ENCODE measurements at regions not wholly inside any gene's neighbourhood (a gene's known extent, or its start where the extent isn't known, plus 50 kb on each side); places are given as distances from the start of the nearest gene placed in this dataset.

DNA sequence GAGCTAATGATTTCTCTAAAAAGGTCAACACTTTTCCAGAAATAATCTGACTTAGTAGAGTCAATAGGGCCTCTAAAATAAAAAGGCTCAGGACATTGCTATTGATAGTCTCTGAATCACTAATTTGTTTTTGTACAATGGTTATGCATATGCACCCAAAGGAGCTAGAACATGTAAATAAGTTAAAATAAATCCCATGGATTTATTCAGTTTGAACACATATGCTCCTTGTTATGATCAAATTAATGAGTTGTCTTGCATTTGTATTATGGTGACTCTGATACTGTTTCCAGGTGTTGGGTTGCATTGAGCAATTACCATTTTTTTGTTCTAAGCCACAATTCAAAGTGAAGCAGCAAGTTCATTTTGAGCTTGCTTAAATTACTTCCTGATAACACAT lies 276.0 kb upstream of the TUSC1 start:
- H3K4me1 ChIP-seq = no peaks in the 10 kb centered on the region
- peaks cover 16% of the 10 kb centered on the region for H3K9me3 ChIP-seq (replicated peaks)
- DNase-seq = no peak
- intact Hi-C loops (cut with micrococcal nuclease) = no loop called here
- H3K4me3 ChIP-seq = no peak overlapping the region
- H3K27me3 ChIP-seq (ENCODE audit: low read depth) = no peaks in the 10 kb centered on the region
- H3K36me3 ChIP-seq = no peaks in the 10 kb centered on the region
- no peak overlapping the region for H3K27ac ChIP-seq (replicated peaks)
- TF ChIP-seq, protein P1, sequence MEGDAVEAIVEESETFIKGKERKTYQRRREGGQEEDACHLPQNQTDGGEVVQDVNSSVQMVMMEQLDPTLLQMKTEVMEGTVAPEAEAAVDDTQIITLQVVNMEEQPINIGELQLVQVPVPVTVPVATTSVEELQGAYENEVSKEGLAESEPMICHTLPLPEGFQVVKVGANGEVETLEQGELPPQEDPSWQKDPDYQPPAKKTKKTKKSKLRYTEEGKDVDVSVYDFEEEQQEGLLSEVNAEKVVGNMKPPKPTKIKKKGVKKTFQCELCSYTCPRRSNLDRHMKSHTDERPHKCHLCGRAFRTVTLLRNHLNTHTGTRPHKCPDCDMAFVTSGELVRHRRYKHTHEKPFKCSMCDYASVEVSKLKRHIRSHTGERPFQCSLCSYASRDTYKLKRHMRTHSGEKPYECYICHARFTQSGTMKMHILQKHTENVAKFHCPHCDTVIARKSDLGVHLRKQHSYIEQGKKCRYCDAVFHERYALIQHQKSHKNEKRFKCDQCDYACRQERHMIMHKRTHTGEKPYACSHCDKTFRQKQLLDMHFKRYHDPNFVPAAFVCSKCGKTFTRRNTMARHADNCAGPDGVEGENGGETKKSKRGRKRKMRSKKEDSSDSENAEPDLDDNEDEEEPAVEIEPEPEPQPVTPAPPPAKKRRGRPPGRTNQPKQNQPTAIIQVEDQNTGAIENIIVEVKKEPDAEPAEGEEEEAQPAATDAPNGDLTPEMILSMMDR (IDR thresholded peaks at IDR 0.05; ENCODE audit: borderline replicate concordance) = no peak

DNA sequence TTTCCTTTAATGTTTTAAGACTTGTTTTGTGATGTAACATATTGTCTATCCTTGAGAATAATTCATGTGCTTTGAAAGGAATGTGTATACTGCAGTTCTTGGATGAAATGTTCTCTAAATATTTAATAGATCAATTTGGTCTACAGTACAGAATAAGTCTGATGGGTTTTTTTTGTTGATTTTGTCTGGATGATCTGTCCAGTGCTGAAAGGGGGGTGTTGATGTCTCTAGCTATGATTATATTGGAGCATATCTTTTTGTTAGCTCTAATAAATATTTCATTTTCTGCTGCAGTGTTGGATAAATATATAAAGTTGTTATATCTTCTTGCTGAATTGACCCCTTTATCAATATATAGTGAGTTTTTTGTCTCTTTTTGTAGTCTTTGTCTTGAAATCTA lies 269.9 kb upstream of the TUSC1 start:
- no peak overlapping the region for H3K4me3 ChIP-seq
- intact Hi-C loops (cut with micrococcal nuclease) = no loop called here
- DNase-seq = no peak
- H3K9me3 ChIP-seq (replicated peaks) = peaks cover 31% of the 10 kb centered on the region
- H3K4me1 ChIP-seq = no peaks in the 10 kb centered on the region
- TF ChIP-seq, protein P1 (IDR thresholded peaks at IDR 0.05; ENCODE audit: borderline replicate concordance) = no peak
- H3K27ac ChIP-seq (replicated peaks) = no peak overlapping the region
- no peaks in the 10 kb centered on the region for H3K27me3 ChIP-seq (ENCODE audit: low read depth)
- no peaks in the 10 kb centered on the region for H3K36me3 ChIP-seq

DNA sequence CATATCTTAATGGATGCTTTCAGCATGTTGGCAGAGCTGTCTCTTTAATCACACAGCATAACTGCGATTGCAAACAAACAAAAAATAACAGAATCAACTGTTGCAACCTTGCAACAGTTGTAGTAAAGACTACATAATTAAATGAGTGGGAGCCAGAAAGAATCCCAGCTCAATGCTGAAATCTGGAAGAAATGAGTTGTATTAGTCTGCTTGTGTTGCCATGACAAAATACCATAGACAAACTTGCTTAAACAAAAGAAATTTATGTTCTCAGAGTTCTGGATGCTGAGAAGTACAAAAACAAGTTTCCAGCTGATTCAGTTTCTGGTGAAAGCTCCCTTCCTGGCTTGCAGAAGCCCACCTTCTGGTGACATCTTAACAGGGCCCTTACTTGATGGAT lies 260.9 kb upstream of the TUSC1 start:
- DNase-seq = no peak
- Histone ChIP-seq H3K27me3 (ENCODE audit: low read depth) (no peaks in the 10 kb centered on the region), H3K4me3 (no peak overlapping the region), H3K9me3 (replicated peaks) (peaks cover 4% of the 10 kb centered on the region), H3K27ac (replicated peaks) (no peak overlapping the region), H3K36me3 (no peaks in the 10 kb centered on the region), H3K4me1 (no peaks in the 10 kb centered on the region)
- intact Hi-C loops (cut with micrococcal nuclease) = no loop called here
- TF ChIP-seq, protein P1 (IDR thresholded peaks at IDR 0.05; ENCODE audit: borderline replicate concordance) = no peak

DNA sequence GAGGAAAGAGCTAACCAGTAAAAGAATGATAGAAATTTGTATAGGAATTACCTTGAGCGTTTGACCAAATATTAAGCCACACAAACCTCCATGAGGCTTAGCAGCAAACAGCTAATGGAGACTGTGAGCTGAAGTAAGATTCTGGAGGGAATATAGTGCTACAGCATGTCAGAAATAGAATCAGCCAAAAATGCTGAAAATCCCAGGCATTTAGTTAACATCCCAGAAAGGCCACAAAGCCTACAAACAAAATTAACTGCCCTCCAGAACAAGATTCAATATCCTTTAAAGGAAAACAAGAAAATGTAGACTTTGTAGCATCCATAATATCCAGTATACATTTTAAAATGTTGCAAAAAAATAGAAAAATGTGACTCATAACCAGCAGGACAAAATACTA lies 257.8 kb upstream of the TUSC1 start:
- no peak for DNase-seq
- Histone ChIP-seq H3K27me3 (ENCODE audit: low read depth) (no peaks in the 10 kb centered on the region), H3K9me3 (replicated peaks) (no peaks in the 10 kb centered on the region), H3K4me3 (no peak overlapping the region), H3K36me3 (no peaks in the 10 kb centered on the region), H3K4me1 (no peaks in the 10 kb centered on the region), H3K27ac (replicated peaks) (no peak overlapping the region)
- TF ChIP-seq, protein P1 (IDR thresholded peaks at IDR 0.05; ENCODE audit: borderline replicate concordance) = no peak
- intact Hi-C loops (cut with micrococcal nuclease) = no loop called here

DNA sequence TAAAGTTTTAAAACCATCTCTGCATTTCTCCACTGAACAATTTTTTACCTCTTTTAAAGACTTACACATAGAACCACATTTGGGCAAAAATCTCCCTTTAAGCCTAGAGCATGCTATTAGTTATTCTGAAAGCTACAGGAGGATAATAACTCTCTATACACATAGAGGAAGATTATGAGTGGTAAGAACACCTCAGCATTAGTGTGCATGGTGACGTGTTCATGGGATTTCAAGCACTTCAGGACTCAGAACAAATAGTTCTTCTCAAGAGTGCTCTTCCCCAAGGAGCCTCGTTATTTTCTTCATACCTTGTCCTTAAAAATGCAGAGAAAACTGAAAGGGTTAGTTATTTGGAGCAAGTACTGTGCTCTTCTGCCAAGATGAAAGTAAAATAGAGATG lies 256.9 kb upstream of the TUSC1 start:
- intact Hi-C loops (cut with micrococcal nuclease) = no loop called here
- no peak overlapping the region for H3K4me3 ChIP-seq

More for the DNA sequence above, 256.9 kb upstream of the TUSC1 start:
- Histone ChIP-seq H3K27me3 (ENCODE audit: low read depth) (no peaks in the 10 kb centered on the region), H3K4me1 (no peaks in the 10 kb centered on the region), H3K9me3 (replicated peaks) (peaks cover 6% of the 10 kb centered on the region), H3K27ac (replicated peaks) (no peak overlapping the region), H3K36me3 (no peaks in the 10 kb centered on the region)
- DNase-seq = no peak
- TF ChIP-seq, protein P1 (IDR thresholded peaks at IDR 0.05; ENCODE audit: borderline replicate concordance) = no peak
